GM12872 (cell line): ENCODE measurements at regions not wholly inside any gene's neighbourhood (a gene's known extent, or its start where the extent isn't known, plus 50 kb on each side); places are given as distances from the start of the nearest gene placed in this dataset.

ENCODE experiments used
- TF ChIP-seq, protein P1 (sequence below): IDR thresholded peaks from 3 replicates; pipeline ENCODE4 v1.5.1; 2011; ENCODE audit warnings: low read depth, mild to moderate bottlenecking, low read length, moderate library complexity; ENCODE audit not compliant: insufficient read depth

DNA sequence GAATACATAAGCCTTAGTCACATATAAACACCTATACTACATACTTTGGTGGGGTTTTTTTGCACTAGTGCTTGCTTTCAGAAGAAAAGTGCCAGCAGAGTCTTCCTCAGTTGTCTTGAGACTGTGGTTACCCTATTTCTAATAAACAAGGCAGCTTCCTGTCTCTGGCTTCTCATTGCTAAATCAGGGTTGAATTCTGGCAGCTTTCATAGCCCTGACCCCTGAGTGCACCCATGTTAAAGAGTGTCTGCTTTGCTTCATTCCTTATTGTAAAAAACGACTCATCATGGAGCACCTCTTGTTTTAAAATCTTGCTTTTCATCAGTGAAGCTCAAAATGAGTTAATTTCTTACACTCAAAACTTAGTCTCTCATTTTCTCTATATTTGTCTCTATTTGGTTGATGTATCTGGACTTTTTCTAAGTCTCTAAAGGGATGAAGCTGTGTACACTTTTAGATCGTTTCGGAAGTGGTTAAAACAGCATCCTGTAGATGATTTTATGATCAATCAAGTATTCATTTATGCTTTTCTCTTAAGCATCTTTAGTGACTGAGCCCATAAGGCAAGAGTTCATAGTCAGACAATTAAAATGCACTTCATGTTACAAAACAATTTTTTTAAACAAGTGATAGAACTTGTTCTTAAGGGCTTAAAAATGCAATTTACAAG lies 72.1 kb downstream of the KLF12 start:
- TF ChIP-seq, protein P1, sequence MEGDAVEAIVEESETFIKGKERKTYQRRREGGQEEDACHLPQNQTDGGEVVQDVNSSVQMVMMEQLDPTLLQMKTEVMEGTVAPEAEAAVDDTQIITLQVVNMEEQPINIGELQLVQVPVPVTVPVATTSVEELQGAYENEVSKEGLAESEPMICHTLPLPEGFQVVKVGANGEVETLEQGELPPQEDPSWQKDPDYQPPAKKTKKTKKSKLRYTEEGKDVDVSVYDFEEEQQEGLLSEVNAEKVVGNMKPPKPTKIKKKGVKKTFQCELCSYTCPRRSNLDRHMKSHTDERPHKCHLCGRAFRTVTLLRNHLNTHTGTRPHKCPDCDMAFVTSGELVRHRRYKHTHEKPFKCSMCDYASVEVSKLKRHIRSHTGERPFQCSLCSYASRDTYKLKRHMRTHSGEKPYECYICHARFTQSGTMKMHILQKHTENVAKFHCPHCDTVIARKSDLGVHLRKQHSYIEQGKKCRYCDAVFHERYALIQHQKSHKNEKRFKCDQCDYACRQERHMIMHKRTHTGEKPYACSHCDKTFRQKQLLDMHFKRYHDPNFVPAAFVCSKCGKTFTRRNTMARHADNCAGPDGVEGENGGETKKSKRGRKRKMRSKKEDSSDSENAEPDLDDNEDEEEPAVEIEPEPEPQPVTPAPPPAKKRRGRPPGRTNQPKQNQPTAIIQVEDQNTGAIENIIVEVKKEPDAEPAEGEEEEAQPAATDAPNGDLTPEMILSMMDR, result no peak

DNA sequence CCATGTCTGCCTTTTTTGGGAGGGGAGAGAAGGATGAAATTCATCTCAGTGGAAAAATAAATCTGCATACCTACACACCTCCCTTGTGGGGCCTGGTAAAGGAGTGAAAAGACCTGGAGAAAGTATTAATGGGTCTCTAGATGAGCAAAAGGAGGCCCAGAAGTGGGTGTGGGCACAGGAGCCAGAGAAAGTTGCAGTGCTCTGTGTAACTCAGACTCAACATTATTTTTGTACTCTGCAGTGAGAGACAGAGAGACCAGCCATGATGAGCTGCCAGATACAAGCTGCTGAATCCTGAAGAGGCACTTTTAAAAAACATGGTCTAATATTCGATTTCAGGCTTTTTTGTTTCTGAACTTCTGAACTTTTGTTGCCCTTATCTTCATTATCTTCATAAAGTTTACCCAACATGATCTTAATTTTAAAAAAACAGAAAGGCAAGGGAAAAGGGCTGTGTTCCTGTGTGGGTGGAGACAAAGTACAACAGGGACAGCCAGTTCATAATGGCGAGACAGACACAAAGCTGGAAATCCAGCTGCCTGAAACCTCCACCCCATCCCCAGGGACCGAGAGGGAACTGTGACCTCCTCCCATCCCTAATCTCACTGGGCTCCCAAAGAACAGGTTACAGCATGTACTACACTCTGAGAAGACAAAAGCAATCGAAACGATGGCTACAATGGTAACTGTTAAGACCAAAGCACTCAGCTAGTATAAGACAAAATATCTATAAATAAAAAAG lies 77.2 kb downstream of the KLF12 start:
- TF ChIP-seq, protein P1, result no peak

DNA sequence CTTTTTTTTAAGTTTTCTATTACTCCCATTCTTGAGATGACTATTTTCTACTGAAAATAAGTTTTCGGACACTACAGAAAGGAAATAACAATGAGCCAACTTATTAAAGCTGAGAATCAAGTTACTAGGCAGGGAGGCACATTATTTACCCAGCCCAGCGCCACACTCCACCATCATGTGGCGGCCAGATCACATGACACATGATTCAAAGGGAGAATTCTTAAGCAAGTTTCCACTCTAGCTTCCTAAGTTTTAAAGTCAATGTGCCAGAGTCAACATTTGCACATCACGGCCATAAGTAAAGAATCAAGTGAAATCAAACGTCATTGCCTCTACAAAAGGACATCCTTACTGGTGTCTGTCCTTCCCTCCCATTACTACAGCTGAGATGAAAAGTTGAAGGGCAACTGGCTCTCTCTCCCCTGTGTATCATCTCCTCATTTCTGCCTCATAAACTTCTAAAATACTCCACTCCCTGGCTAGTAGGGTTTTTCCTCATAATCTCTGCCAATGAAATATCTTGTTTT lies 81.7 kb downstream of the KLF12 start:
- TF ChIP-seq, protein P1, result no peak

DNA sequence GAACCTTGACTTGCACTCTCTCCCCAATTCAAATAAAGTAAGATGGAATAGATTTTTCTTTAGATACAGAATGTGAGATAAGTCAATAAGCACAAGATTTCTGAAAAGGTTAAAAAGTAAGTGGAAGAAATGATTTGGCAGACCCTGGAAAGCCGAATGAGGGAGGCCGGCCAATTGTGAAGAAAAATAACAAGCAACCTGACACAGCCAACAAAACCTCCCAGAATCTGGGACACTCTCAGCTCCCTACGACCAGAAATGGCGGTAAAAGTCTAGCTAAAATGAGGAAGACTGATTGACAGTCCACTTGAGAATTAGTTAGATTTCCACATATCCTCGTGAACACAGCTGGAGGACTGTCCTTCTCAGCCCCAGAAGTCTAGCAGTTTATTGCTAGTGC lies 85.4 kb downstream of the KLF12 start:
- TF ChIP-seq, protein P1, result no peak

DNA sequence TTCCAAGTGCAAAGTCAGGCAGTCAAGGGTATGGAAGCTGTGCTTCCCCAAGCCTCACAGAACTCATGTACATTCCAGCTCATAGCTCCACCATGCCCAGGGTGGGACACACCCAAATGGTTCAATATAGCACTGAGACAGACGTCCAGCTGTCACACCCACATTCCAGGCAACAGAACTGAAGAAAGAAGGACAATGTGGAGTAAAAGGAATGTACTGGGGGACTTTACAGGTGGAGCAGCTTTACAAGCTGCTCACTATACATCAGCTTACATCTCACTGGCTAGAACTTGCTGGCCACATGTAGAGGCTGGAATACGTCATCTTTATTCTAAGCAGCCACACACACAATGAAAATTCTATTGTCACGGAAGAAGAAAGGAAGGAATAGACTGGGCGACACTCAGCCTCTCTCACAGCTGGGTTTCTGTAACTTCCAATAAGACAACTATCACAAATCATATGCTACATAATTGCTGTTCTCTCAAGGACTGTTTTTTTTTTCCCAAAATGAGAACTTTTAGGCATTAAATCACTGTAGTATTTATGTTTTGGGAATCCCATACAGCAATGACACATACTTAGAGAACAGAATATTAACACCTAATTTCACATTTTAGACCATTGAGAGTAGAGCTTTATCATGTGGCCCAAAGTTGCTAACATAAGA lies 86.1 kb downstream of the KLF12 start:
- TF ChIP-seq, protein P1, result no peak

DNA sequence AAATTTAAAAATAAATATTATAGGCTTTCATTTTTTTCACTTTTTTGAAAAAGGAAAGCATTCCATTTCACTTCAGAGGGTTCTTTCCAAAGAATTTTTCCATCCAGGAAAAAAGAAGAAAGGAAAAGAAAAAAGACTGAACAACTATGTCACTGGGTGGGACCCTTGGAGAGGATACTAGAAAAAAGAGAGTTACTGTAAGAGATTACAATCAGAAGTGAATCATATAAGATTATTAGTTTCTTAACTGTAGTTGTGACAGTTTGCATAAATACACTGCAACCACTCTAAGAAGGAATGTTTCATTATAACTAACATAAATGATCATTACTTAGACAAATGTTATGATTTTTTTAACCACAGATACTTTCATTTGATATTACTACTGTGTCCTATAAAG lies 87.8 kb downstream of the KLF12 start:
- TF ChIP-seq, protein P1, result no peak

DNA sequence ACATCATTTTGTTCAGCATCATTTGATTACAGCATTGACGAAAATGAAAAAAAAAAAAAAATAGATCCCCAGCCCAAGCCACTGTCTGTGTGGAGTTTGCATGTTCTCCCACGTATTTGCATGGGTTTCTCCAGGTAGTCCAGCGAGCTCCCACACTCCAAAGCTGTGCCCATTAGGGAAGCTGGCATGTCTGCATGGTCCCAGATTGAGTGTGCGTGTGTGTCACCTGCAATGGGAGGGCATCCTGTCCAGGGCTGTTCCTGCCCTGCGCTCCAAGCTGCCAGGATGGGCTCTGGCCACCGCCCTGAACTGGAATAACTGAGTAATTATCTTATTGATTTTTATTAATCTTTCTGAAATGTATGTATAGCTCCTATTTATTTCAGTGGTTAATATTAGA lies 88.6 kb downstream of the KLF12 start:
- TF ChIP-seq, protein P1, result no peak
